Hematopoietic multipotent progenitor cell treated with erythropoietin and hydrocortisone succinate and interleukin-3 and kit ligand, for 8 days (in vitro differentiated cells): ENCODE measurements at regions not wholly inside any gene's neighbourhood (a gene's known extent, or its start where the extent isn't known, plus 50 kb on each side); places are given as distances from the start of the nearest gene placed in this dataset.

ENCODE experiments used
- DNase-seq: peaks from one replicate; pipeline ENCODE4 v3.0.0-alpha.2; 2015

- DNase-seq: no peak
These were observed 102.6 kb upstream of the CDH11 start for GRCh38 chr16:65224471-65224870.

- no peak for DNase-seq
These were observed 101.5 kb upstream of the CDH11 start for GRCh38 chr16:65223335-65223734.

- DNase-seq: no peak
These were observed 100.7 kb upstream of the CDH11 start for GRCh38 chr16:65222536-65222935.

- DNase-seq: no peak
These were observed 100.2 kb upstream of the CDH11 start for GRCh38 chr16:65222049-65222448.

- no peak for DNase-seq
These were observed 97.9 kb upstream of the CDH11 start for GRCh38 chr16:65219786-65220185.

GRCh38 chr16:65218348-65218747 is 96.5 kb upstream of the CDH11 start:
- DNase-seq: no peak

GRCh38 chr16:65213866-65214595 is 92.2 kb upstream of the CDH11 start:
- DNase-seq: no peak

- DNase-seq: no peak
These were observed 90.9 kb upstream of the CDH11 start for GRCh38 chr16:65212791-65213190.

GRCh38 chr16:65212240-65212639 is 90.4 kb upstream of the CDH11 start:
- no peak for DNase-seq

GRCh38 chr16:65202461-65202860 is 80.6 kb upstream of the CDH11 start:
- DNase-seq: no peak

- DNase-seq: no peak
These were observed 79.6 kb upstream of the CDH11 start for GRCh38 chr16:65201511-65201910.

GRCh38 chr16:65200857-65201256 is 79.0 kb upstream of the CDH11 start:
- no peak for DNase-seq

GRCh38 chr16:65200156-65200773 is 78.4 kb upstream of the CDH11 start:
- no peak for DNase-seq

- no peak for DNase-seq
These were observed 74.7 kb upstream of the CDH11 start for GRCh38 chr16:65196420-65197075.

GRCh38 chr16:65195998-65196397 is 74.1 kb upstream of the CDH11 start:
- DNase-seq: no peak

- DNase-seq: no peak
These were observed 63.4 kb upstream of the CDH11 start for GRCh38 chr16:65185241-65185778.

GRCh38 chr16:65181071-65181561 is 59.3 kb upstream of the CDH11 start:
- no peak for DNase-seq

- DNase-seq: no peak
These were observed 56.3 kb upstream of the CDH11 start for GRCh38 chr16:65178151-65178550.

GRCh38 chr16:65176603-65177002 is 54.7 kb upstream of the CDH11 start:
- DNase-seq: no peak

- DNase-seq: no peak
These were observed 50.5 kb upstream of the CDH11 start for GRCh38 chr16:65172356-65172755.
